ENCODE measurements at regions not wholly inside any gene's neighbourhood (a gene's known extent, or its start where the extent isn't known, plus 50 kb on each side); places are given as distances from the start of the nearest gene placed in this dataset.

DNA sequence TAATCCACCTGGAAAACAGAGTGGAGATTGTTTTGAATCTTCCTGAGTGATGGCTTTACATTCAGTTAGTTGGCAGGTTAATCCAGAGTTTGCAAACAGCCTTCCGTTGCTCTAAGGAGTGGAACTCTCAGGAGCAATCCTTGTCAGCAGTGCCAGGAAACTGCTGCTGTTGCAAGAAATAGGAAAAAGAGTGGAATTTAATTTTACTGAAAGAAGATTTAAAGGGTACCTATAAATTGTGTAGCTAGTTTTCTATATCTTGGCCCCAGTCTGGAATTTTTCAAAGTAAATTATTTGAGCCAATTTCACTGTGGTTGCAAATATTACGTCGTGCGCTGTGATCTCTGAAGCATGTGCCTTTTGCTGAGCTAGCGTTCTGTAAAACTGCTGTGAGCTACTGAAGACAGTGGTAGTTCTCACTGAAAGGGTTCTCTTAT lies 55.5 kb upstream of the SLC5A12 start:
- Mint-ChIP-seq H3K27me3 (ENCODE audit: low read depth) (no peaks in the 10 kb centered on the region), H3K4me1 (no peaks in the 10 kb centered on the region), H3K9me3 (no peaks in the 10 kb centered on the region), H3K36me3 (no peaks in the 10 kb centered on the region), H3K27ac (no peak overlapping the region), H3K4me3 (no peak overlapping the region)
- ChIA-PET POLR2A (no interaction called here), CTCF (no interaction called here)
- no peak for ATAC-seq
- no peak for DNase-seq (ENCODE audit: low spot score)
- TF ChIP-seq CBFB (CRISPR knock-in tag; IDR thresholded peaks at IDR 0.05; ENCODE audit: low read depth), result no peak
- no peak for TF ChIP-seq ESRRA (CRISPR knock-in tag; IDR thresholded peaks at IDR 0.05; ENCODE audit: borderline replicate concordance)
- no peak for TF ChIP-seq ZNF121 (CRISPR knock-in tag; IDR thresholded peaks at IDR 0.05)
- no peak for TF ChIP-seq JAZF1 (CRISPR knock-in tag; IDR thresholded peaks at IDR 0.05)
- no peak for TF ChIP-seq KAT7 (CRISPR knock-in tag; IDR thresholded peaks at IDR 0.05; ENCODE audit: borderline replicate concordance)
- TF ChIP-seq NFE2L1 (CRISPR knock-in tag; IDR thresholded peaks at IDR 0.05), result no peak
- TF ChIP-seq, protein P1, sequence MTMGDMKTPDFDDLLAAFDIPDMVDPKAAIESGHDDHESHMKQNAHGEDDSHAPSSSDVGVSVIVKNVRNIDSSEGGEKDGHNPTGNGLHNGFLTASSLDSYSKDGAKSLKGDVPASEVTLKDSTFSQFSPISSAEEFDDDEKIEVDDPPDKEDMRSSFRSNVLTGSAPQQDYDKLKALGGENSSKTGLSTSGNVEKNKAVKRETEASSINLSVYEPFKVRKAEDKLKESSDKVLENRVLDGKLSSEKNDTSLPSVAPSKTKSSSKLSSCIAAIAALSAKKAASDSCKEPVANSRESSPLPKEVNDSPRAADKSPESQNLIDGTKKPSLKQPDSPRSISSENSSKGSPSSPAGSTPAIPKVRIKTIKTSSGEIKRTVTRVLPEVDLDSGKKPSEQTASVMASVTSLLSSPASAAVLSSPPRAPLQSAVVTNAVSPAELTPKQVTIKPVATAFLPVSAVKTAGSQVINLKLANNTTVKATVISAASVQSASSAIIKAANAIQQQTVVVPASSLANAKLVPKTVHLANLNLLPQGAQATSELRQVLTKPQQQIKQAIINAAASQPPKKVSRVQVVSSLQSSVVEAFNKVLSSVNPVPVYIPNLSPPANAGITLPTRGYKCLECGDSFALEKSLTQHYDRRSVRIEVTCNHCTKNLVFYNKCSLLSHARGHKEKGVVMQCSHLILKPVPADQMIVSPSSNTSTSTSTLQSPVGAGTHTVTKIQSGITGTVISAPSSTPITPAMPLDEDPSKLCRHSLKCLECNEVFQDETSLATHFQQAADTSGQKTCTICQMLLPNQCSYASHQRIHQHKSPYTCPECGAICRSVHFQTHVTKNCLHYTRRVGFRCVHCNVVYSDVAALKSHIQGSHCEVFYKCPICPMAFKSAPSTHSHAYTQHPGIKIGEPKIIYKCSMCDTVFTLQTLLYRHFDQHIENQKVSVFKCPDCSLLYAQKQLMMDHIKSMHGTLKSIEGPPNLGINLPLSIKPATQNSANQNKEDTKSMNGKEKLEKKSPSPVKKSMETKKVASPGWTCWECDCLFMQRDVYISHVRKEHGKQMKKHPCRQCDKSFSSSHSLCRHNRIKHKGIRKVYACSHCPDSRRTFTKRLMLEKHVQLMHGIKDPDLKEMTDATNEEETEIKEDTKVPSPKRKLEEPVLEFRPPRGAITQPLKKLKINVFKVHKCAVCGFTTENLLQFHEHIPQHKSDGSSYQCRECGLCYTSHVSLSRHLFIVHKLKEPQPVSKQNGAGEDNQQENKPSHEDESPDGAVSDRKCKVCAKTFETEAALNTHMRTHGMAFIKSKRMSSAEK (CRISPR knock-in tag; IDR thresholded peaks at IDR 0.05; ENCODE audit: borderline replicate concordance), result no peak
- TF ChIP-seq RELA (CRISPR knock-in tag; IDR thresholded peaks at IDR 0.05; ENCODE audit: borderline replicate concordance), result no peak
- TF ChIP-seq, protein P2, sequence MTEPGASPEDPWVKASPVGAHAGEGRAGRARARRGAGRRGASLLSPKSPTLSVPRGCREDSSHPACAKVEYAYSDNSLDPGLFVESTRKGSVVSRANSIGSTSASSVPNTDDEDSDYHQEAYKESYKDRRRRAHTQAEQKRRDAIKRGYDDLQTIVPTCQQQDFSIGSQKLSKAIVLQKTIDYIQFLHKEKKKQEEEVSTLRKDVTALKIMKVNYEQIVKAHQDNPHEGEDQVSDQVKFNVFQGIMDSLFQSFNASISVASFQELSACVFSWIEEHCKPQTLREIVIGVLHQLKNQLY (CRISPR knock-in tag; IDR thresholded peaks at IDR 0.05), result no peak
- TF ChIP-seq, protein P3, sequence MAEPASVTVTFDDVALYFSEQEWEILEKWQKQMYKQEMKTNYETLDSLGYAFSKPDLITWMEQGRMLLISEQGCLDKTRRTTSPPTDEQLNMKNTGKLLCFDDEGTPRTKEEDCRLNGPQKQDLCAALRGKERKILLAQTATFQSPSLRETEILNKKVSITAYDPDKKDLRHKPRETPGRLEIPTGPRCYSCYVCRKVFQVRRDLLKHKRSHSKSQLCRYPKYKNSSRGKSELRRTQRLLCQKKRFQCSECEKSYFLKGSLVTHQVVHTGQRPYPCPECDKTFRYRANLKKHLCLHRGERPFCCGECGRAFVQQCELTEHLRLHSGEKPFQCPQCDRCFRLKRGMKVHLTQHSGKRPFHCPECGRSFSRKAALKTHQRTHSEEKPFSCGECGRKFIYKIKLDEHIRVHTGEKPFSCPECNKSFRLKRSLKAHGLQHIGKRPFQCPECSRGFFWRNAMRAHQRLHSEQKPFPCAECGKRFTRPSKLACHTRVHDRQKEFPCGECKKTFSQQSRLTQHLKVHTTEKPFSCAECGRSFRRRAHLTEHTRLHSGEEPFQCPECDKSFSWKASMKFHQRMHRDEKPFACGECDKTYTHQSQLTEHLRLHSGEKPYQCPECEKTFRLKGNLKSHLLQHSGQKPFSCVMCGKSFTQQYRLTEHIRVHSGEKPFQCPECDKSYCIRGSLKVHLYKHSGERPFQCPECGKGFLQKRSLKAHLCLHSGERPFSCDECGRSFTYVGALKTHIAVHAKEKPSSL (CRISPR knock-in tag; conservative IDR thresholded peaks at IDR 0.05), result no peak
- TF ChIP-seq NFYB (CRISPR knock-in tag; conservative IDR thresholded peaks at IDR 0.05; ENCODE audit: low read depth), result no peak
- TF ChIP-seq ZNF263 (CRISPR knock-in tag; IDR thresholded peaks at IDR 0.05; ENCODE audit: low read depth), result no peak
- TF ChIP-seq ZNF416 (CRISPR knock-in tag; IDR thresholded peaks at IDR 0.05), result no peak
- TF ChIP-seq, protein P4, sequence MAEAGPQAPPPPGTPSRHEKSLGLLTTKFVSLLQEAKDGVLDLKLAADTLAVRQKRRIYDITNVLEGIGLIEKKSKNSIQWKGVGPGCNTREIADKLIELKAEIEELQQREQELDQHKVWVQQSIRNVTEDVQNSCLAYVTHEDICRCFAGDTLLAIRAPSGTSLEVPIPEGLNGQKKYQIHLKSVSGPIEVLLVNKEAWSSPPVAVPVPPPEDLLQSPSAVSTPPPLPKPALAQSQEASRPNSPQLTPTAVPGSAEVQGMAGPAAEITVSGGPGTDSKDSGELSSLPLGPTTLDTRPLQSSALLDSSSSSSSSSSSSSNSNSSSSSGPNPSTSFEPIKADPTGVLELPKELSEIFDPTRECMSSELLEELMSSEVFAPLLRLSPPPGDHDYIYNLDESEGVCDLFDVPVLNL (CRISPR knock-in tag; IDR thresholded peaks at IDR 0.05; ENCODE audit: borderline replicate concordance, low read depth), result no peak
- TF ChIP-seq, protein P5, sequence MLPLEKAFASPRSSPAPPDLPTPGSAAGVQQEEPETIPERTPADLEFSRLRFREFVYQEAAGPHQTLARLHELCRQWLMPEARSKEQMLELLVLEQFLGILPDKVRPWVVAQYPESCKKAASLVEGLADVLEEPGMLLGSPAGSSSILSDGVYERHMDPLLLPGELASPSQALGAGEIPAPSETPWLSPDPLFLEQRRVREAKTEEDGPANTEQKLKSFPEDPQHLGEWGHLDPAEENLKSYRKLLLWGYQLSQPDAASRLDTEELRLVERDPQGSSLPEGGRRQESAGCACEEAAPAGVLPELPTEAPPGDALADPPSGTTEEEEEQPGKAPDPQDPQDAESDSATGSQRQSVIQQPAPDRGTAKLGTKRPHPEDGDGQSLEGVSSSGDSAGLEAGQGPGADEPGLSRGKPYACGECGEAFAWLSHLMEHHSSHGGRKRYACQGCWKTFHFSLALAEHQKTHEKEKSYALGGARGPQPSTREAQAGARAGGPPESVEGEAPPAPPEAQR (CRISPR knock-in tag; IDR thresholded peaks at IDR 0.05), result no peak
- TF ChIP-seq MXD4 (CRISPR knock-in tag; IDR thresholded peaks at IDR 0.05; ENCODE audit: borderline replicate concordance), result no peak
- no peak for TF ChIP-seq FOXP1 (CRISPR knock-in tag; IDR thresholded peaks at IDR 0.05; ENCODE audit: borderline replicate concordance)
- no peak for TF ChIP-seq FOXK1 (CRISPR knock-in tag; IDR thresholded peaks at IDR 0.05)
- no peak for TF ChIP-seq TEAD4 (CRISPR knock-in tag; IDR thresholded peaks at IDR 0.05)
- TF ChIP-seq, protein P6, sequence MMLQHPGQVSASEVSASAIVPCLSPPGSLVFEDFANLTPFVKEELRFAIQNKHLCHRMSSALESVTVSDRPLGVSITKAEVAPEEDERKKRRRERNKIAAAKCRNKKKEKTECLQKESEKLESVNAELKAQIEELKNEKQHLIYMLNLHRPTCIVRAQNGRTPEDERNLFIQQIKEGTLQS (CRISPR knock-in tag; conservative IDR thresholded peaks at IDR 0.05), result no peak

Data from WTC11 (cell line).